ENCODE measurements at regions not wholly inside any gene's neighbourhood (a gene's known extent, or its start where the extent isn't known, plus 50 kb on each side); places are given as distances from the start of the nearest gene placed in this dataset.

DNA sequence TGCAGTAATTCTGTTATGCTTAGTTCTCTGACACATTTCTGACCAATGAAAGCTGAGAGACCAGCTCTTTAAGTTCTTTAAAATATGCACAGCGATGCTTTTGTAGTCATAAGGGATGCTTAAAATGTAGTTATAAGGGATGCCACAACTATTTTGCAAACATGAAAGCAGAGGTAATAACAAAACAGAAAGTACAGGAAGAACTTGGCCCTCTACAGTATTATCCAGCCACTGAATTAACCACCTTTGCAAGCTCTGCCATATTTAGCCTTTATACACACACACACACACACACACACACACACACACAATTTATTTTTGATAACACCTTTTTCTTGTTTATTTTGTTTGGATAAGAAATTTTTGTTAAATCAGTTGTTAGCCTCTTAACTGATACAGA, 590.0 kb downstream of the FAT4 start:
- TF ChIP-seq ZNF773 (CRISPR knock-in tag; IDR thresholded peaks at IDR 0.05; ENCODE audit: borderline replicate concordance) (no peak), RARG (CRISPR knock-in tag; IDR thresholded peaks at IDR 0.05; ENCODE audit: low read depth) (no peak), ZBTB42 (CRISPR knock-in tag; IDR thresholded peaks at IDR 0.05) (no peak)
- TF ChIP-seq, protein P1, sequence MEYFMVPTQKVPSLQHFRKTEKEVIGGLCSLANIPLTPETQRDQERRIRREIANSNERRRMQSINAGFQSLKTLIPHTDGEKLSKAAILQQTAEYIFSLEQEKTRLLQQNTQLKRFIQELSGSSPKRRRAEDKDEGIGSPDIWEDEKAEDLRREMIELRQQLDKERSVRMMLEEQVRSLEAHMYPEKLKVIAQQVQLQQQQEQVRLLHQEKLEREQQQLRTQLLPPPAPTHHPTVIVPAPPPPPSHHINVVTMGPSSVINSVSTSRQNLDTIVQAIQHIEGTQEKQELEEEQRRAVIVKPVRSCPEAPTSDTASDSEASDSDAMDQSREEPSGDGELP (IDR thresholded peaks at IDR 0.05; ENCODE audit: borderline replicate concordance, low read depth): no peak
- TF ChIP-seq, protein P2, sequence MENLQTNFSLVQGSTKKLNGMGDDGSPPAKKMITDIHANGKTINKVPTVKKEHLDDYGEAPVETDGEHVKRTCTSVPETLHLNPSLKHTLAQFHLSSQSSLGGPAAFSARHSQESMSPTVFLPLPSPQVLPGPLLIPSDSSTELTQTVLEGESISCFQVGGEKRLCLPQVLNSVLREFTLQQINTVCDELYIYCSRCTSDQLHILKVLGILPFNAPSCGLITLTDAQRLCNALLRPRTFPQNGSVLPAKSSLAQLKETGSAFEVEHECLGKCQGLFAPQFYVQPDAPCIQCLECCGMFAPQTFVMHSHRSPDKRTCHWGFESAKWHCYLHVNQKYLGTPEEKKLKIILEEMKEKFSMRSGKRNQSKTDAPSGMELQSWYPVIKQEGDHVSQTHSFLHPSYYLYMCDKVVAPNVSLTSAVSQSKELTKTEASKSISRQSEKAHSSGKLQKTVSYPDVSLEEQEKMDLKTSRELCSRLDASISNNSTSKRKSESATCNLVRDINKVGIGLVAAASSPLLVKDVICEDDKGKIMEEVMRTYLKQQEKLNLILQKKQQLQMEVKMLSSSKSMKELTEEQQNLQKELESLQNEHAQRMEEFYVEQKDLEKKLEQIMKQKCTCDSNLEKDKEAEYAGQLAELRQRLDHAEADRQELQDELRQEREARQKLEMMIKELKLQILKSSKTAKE (CRISPR knock-in tag; IDR thresholded peaks at IDR 0.05; ENCODE audit: borderline replicate concordance): no peak
- TF ChIP-seq, protein P3, sequence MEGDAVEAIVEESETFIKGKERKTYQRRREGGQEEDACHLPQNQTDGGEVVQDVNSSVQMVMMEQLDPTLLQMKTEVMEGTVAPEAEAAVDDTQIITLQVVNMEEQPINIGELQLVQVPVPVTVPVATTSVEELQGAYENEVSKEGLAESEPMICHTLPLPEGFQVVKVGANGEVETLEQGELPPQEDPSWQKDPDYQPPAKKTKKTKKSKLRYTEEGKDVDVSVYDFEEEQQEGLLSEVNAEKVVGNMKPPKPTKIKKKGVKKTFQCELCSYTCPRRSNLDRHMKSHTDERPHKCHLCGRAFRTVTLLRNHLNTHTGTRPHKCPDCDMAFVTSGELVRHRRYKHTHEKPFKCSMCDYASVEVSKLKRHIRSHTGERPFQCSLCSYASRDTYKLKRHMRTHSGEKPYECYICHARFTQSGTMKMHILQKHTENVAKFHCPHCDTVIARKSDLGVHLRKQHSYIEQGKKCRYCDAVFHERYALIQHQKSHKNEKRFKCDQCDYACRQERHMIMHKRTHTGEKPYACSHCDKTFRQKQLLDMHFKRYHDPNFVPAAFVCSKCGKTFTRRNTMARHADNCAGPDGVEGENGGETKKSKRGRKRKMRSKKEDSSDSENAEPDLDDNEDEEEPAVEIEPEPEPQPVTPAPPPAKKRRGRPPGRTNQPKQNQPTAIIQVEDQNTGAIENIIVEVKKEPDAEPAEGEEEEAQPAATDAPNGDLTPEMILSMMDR (CRISPR knock-in tag; IDR thresholded peaks at IDR 0.05): no peak
